ENCODE measurements at regions not wholly inside any gene's neighbourhood (a gene's known extent, or its start where the extent isn't known, plus 50 kb on each side); places are given as distances from the start of the nearest gene placed in this dataset.

GRCh38 chr12:98437166-98437565 is 78.2 kb upstream of the TMPO start:
- no peak for DNase-seq (ENCODE audit: low spot score)
- TF ChIP-seq CTCF (IDR thresholded peaks at IDR 0.05; ENCODE audit: extremely low read depth, missing control alignments): no peak

- DNase-seq (ENCODE audit: low spot score): no peak
- no peak for TF ChIP-seq CTCF (IDR thresholded peaks at IDR 0.05; ENCODE audit: extremely low read depth, missing control alignments)
These were observed 77.4 kb upstream of the TMPO start for GRCh38 chr12:98437806-98438595.

- TF ChIP-seq CTCF (IDR thresholded peaks at IDR 0.05; ENCODE audit: extremely low read depth, missing control alignments): no peak
- DNase-seq (ENCODE audit: low spot score): no peak
These were observed 76.6 kb upstream of the TMPO start for GRCh38 chr12:98438656-98439230.

GRCh38 chr12:98439471-98439951 is 75.9 kb upstream of the TMPO start:
- no peak for TF ChIP-seq CTCF (IDR thresholded peaks at IDR 0.05; ENCODE audit: extremely low read depth, missing control alignments)
- DNase-seq (ENCODE audit: low spot score): no peak

- no peak for DNase-seq (ENCODE audit: low spot score)
These were observed 75.3 kb upstream of the TMPO start for GRCh38 chr12:98439981-98440581.

GRCh38 chr12:98446060-98446459 is 69.3 kb upstream of the TMPO start:
- no peak for TF ChIP-seq CTCF (IDR thresholded peaks at IDR 0.05; ENCODE audit: extremely low read depth, missing control alignments)

More at GRCh38 chr12:98439981-98440581, 75.3 kb upstream of the TMPO start:
- no peak for TF ChIP-seq CTCF (IDR thresholded peaks at IDR 0.05; ENCODE audit: extremely low read depth, missing control alignments)

GRCh38 chr12:98446682-98447081 is 68.7 kb upstream of the TMPO start:
- DNase-seq (ENCODE audit: low spot score): no peak

More at GRCh38 chr12:98446060-98446459, 69.3 kb upstream of the TMPO start:
- DNase-seq (ENCODE audit: low spot score): no peak

More at GRCh38 chr12:98446682-98447081, 68.7 kb upstream of the TMPO start:
- no peak for TF ChIP-seq CTCF (IDR thresholded peaks at IDR 0.05; ENCODE audit: extremely low read depth, missing control alignments)
